IMR-90 (cell line): ENCODE measurements at regions not wholly inside any gene's neighbourhood (a gene's known extent, or its start where the extent isn't known, plus 50 kb on each side); places are given as distances from the start of the nearest gene placed in this dataset.

Source experiments
- MXI1 ChIP-seq: IDR thresholded peaks from 2 replicates; pipeline ENCODE4 v1.6.1; 2012; ENCODE audit warnings: low read depth, mild to moderate bottlenecking, low read length, moderate library complexity, borderline replicate concordance
- RAD21 ChIP-seq: IDR thresholded peaks from 2 replicates; pipeline ENCODE4 v1.6.1; 2012; ENCODE audit warnings: low read length, improper control_type of control experiment
- TF ChIP-seq, protein P1 (sequence below): conservative IDR thresholded peaks from 2 replicates; pipeline ENCODE4 v1.5.1; 2012; ENCODE audit warnings: mild to moderate bottlenecking, low read depth, low read length, improper control_type of control experiment

DNA sequence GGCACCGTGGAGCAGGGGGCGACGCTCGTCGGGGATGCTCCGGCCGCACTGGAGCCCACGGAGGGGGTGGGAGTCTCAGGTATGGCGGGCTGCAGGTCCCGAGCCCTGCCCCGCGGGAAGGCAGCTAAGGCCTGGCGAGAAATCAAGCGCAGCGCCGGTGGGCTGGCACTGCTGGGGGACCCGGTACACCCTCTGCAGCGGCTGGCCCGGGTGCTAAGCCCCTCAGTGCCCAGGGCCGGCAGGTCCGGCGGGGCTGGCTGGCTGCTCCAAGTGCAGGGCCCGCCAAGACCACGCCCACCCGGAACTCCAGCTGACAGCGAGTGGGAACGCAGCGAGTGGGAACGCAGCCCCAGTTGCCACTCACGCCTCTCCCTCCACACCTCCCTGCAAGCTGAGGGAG is 676.4 kb downstream of the SI start:
- TF ChIP-seq, protein P1, sequence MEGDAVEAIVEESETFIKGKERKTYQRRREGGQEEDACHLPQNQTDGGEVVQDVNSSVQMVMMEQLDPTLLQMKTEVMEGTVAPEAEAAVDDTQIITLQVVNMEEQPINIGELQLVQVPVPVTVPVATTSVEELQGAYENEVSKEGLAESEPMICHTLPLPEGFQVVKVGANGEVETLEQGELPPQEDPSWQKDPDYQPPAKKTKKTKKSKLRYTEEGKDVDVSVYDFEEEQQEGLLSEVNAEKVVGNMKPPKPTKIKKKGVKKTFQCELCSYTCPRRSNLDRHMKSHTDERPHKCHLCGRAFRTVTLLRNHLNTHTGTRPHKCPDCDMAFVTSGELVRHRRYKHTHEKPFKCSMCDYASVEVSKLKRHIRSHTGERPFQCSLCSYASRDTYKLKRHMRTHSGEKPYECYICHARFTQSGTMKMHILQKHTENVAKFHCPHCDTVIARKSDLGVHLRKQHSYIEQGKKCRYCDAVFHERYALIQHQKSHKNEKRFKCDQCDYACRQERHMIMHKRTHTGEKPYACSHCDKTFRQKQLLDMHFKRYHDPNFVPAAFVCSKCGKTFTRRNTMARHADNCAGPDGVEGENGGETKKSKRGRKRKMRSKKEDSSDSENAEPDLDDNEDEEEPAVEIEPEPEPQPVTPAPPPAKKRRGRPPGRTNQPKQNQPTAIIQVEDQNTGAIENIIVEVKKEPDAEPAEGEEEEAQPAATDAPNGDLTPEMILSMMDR = no peak
- TF ChIP-seq MXI1 = no peak
- no peak for TF ChIP-seq RAD21
